Panc1 (cell line): ENCODE measurements at regions not wholly inside any gene's neighbourhood (a gene's known extent, or its start where the extent isn't known, plus 50 kb on each side); places are given as distances from the start of the nearest gene placed in this dataset.
"Not testable (repeated sequence)": the region's sequence is repeated elsewhere in the genome, so short reads cannot be mapped to it uniquely, and the experiment has no call there.

Experiments used
- ATAC-seq: fragments of 200-7000 bp; cut with Tn5 transposase; 2 replicates; pipeline ENCODE4 v1.9.1; 2020; ENCODE audit warnings: mild to moderate bottlenecking, moderate library complexity
- BruUV-seq: library from RNA; stranded (reverse); fragments of 400-500 nt; replicated peaks from 2 replicates; lab custom pipeline; 2021; lab: Mats Ljungman, UMichigan
- CTCF ChIA-PET: fragments of 300-600 bp; sonication (Branson Sonifier 250); formaldehyde crosslinking; loops from one replicate; lab custom pipeline; 2022; ENCODE audit warnings: antibody characterized with exemption; lab: Charles Lee
- POLR2A ChIA-PET: fragments of 300-600 bp; sonication (Branson Sonifier 250); formaldehyde crosslinking; loops from one replicate; lab custom pipeline; 2022; ENCODE audit warnings: antibody characterized with exemption; lab: Charles Lee
- DNase-seq: peaks from one replicate; pipeline ENCODE4 v3.0.0-alpha.2; 2010; ENCODE audit warnings: low read depth, low spot score
- H3K27ac ChIP-seq: 2 replicates; pipeline ENCODE4 v1.5.1; 2011; ENCODE audit warnings: mild to moderate bottlenecking, low read length, inconsistent platforms
- H3K27me3 ChIP-seq: fragments of 200-500 bp; sonication (Bioruptor generic); 2 replicates; pipeline ENCODE4 v1.6.0; 2014; ENCODE audit warnings: low read length, inconsistent platforms; ENCODE audit not compliant: control insufficient read depth, insufficient read depth
- H3K36me3 ChIP-seq: fragments of 200-500 bp; sonication (Bioruptor generic); 2 replicates; pipeline ENCODE4 v1.5.1; 2014; ENCODE audit warnings: inconsistent platforms, mild to moderate bottlenecking, low read length, moderate library complexity; ENCODE audit not compliant: control insufficient read depth, insufficient read depth
- H3K4me1 ChIP-seq: 2 replicates; pipeline ENCODE4 v1.5.1; 2011; ENCODE audit warnings: inconsistent platforms, mild to moderate bottlenecking, low read length, moderate library complexity; ENCODE audit not compliant: control insufficient read depth, insufficient read depth
- H3K4me3 ChIP-seq, 2 experiments: 2 replicates each; pipeline ENCODE4 v1.5.1; 2011 to 2012; ENCODE audit warnings: low read depth in 2 of 2, low read length in 2 of 2, mild to moderate bottlenecking in 2 of 2, inconsistent platforms in 1 of 2, moderate library complexity in 1 of 2
- H3K9me3 ChIP-seq: fragments of 200-500 bp; sonication (Bioruptor generic); 2 replicates; pipeline ENCODE4 v1.5.1; 2014; ENCODE audit warnings: low read depth, mild to moderate bottlenecking, inconsistent platforms, low read length, moderate library complexity; ENCODE audit not compliant: control insufficient read depth, insufficient read depth
- CTCF ChIP-seq: fragments of 450-650 bp; IDR thresholded peaks from 2 replicates; pipeline ENCODE4 v1.5.1; 2017; ENCODE audit warnings: mild to moderate bottlenecking
- POLR2AphosphoS5 ChIP-seq: IDR thresholded peaks from 2 replicates; pipeline ENCODE4 v1.6.1; 2012; ENCODE audit warnings: mild to moderate bottlenecking, low read depth, low read length, moderate library complexity
- SIN3A ChIP-seq: IDR thresholded peaks from 2 replicates; pipeline ENCODE4 v1.6.1; 2012; ENCODE audit warnings: low read depth, mild to moderate bottlenecking, low read length, moderate library complexity, borderline replicate concordance; ENCODE audit not compliant: insufficient read depth
- TCF7L2 ChIP-seq: IDR thresholded peaks from 2 replicates; pipeline ENCODE4 v1.6.1; 2011; ENCODE audit warnings: mild to moderate bottlenecking, low read depth, low read length, inconsistent platforms
- in situ Hi-C: cut with HindIII; loops from 2 replicates; pipeline ENCODE4 v1.10.0; 2016; ENCODE audit warnings: low sequenced_read_pairs, low pct_unique_long_range_greater_than_20kb
- intact Hi-C: fragments of 100-400 bp; cut with micrococcal nuclease; formaldehyde crosslinking; loops from one replicate; pipeline ENCODE4 v1.10.0; 2022; ENCODE audit not compliant: unreplicated experiment
- TF ChIP-seq, protein P1 (sequence below), 2 experiments: IDR thresholded peaks; 2 replicates each; pipeline ENCODE4 v1.6.1; 2011 to 2012; ENCODE audit warnings: low read depth in 2 of 2, control low read depth in 1 of 2, low read length in 1 of 2, mild to moderate bottlenecking in 1 of 2, moderate library complexity in 1 of 2; ENCODE audit not compliant: insufficient read depth in 1 of 2

GRCh38 chr3:18085429-18085828 lies 339.7 kb downstream of the SATB1 start:
- ChIA-PET CTCF (no interaction called here), POLR2A (no interaction called here)
- in situ Hi-C loops, result no loop called here
- Histone ChIP-seq H3K4me1 (no peaks in the 10 kb centered on the region; the same call in 1 of the 2 replicates), H3K27me3 (no peaks in the 10 kb centered on the region), H3K27ac (no peak overlapping the region), H3K36me3 (no peaks in the 10 kb centered on the region), H3K4me3 (no peak overlapping the region), H3K9me3 (no peaks in the 10 kb centered on the region)
- intact Hi-C loops, result no loop called here
- no TSS peak for BruUV-seq
- no peak for ATAC-seq
- TF ChIP-seq SIN3A (no peak), TCF7L2 (no peak), POLR2AphosphoS5 (no peak), CTCF (no peak)
- TF ChIP-seq, protein P1, sequence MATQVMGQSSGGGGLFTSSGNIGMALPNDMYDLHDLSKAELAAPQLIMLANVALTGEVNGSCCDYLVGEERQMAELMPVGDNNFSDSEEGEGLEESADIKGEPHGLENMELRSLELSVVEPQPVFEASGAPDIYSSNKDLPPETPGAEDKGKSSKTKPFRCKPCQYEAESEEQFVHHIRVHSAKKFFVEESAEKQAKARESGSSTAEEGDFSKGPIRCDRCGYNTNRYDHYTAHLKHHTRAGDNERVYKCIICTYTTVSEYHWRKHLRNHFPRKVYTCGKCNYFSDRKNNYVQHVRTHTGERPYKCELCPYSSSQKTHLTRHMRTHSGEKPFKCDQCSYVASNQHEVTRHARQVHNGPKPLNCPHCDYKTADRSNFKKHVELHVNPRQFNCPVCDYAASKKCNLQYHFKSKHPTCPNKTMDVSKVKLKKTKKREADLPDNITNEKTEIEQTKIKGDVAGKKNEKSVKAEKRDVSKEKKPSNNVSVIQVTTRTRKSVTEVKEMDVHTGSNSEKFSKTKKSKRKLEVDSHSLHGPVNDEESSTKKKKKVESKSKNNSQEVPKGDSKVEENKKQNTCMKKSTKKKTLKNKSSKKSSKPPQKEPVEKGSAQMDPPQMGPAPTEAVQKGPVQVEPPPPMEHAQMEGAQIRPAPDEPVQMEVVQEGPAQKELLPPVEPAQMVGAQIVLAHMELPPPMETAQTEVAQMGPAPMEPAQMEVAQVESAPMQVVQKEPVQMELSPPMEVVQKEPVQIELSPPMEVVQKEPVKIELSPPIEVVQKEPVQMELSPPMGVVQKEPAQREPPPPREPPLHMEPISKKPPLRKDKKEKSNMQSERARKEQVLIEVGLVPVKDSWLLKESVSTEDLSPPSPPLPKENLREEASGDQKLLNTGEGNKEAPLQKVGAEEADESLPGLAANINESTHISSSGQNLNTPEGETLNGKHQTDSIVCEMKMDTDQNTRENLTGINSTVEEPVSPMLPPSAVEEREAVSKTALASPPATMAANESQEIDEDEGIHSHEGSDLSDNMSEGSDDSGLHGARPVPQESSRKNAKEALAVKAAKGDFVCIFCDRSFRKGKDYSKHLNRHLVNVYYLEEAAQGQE (IDR thresholded peaks at IDR 0.05; ENCODE audit: insufficient read depth in 1 of 2, low read depth in 2 of 2, low read length in 1 of 2), result no peak
- no peak for DNase-seq

GRCh38 chr3:18083273-18083590 lies 340.8 kb upstream of the TBC1D5 start:
- H3K4me1 ChIP-seq, H3K27ac ChIP-seq, H3K9me3 ChIP-seq, POLR2A ChIA-PET, H3K27me3 ChIP-seq, ATAC-seq, BruUV-seq, in situ Hi-C loops, H3K4me3 ChIP-seq, intact Hi-C loops, DNase-seq, H3K36me3 ChIP-seq, CTCF ChIA-PET: not testable (repeated sequence)

DNA sequence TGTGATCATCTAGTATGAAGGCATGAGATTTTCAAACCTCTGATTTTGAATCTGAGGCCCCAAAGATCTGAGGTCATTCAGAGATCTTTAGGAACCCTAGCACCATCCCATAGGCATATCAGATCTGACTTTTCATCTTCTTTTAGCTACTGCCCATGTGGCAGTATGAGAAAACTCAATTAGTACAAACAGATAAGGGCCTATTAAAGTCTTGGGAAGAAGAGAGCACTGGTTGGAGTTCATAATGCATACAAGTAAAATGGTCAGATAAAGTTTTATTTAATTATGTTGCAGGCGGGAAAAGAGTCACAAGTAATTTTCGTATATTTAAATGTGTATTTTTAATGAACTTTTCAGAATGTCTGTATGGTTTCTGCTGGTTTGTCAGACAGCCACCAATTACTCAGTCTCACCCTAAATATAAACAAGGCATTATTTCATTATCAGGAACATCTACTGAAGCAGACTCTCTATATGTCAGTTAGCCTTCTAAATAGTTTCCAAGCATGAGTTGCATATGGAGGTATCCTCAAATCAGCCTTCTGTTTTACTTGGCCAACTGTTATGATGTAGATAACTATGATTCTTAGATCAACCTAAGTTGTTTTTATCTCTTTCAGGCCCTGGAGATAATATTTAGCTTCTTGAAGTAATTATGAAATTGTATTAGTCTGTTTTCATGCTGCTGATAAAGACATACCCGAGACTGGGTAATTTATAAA lies 340.3 kb upstream of the TBC1D5 start:
- H3K4me3 ChIP-seq, result no peak overlapping the region
- ChIA-PET POLR2A (no interaction called here), CTCF (no interaction called here)
- no peak overlapping the region for H3K27ac ChIP-seq
- H3K27me3 ChIP-seq, result no peaks in the 10 kb centered on the region
- ATAC-seq, result no peak
- in situ Hi-C loops, result no loop called here
- no peaks in the 10 kb centered on the region; the same call in 1 of the 2 replicates for H3K4me1 ChIP-seq
- TF ChIP-seq POLR2AphosphoS5, result no peak
- TF ChIP-seq, protein P1 (IDR thresholded peaks at IDR 0.05; ENCODE audit: insufficient read depth in 1 of 2, low read depth in 2 of 2, low read length in 1 of 2), result no peak
- TF ChIP-seq SIN3A, result no peak
- no peak for TF ChIP-seq TCF7L2
- no peak for TF ChIP-seq CTCF
- H3K36me3 ChIP-seq, result no peaks in the 10 kb centered on the region
- no TSS peak for BruUV-seq
- intact Hi-C loops, result no loop called here
- DNase-seq, result no peak
- no peaks in the 10 kb centered on the region for H3K9me3 ChIP-seq
